ENCODE measurements at regions not wholly inside any gene's neighbourhood (a gene's known extent, or its start where the extent isn't known, plus 50 kb on each side); places are given as distances from the start of the nearest gene placed in this dataset.

- Histone ChIP-seq H3K79me2 (ENCODE audit: insufficient read depth) (no peaks in the 10 kb centered on the region), H4K20me1 (ENCODE audit: insufficient read depth) (no peaks in the 10 kb centered on the region), H3K4me2 (ENCODE audit: unreplicated experiment) (no peak overlapping the region), H3K27ac (no peak overlapping the region), H3F3A (ENCODE audit: insufficient read depth) (peaks cover 43% of the 10 kb centered on the region), H3K9ac (no peak overlapping the region), H3K4me3 (no peak overlapping the region), H3K9me3 (ENCODE audit: low read depth) (no peaks in the 10 kb centered on the region), H3K27me3 (replicated peaks; ENCODE audit: insufficient read depth) (no peaks in the 10 kb centered on the region), H3K9me2 (ENCODE audit: insufficient read depth) (no peaks in the 10 kb centered on the region), H3K4me1 (ENCODE audit: insufficient read depth) (peaks cover 40% of the 10 kb centered on the region), H3K36me3 (ENCODE audit: low read depth) (no peaks in the 10 kb centered on the region), H2AFZ (no peak overlapping the region)
- TF ChIP-seq EZH2phosphoT487 (IDR thresholded peaks at IDR 0.05; ENCODE audit: insufficient read depth, low read depth) (no peak), EZH2 (IDR thresholded peaks at IDR 0.05; ENCODE audit: insufficient read depth, poor library complexity, severe bottlenecking) (no peak)
- in situ Hi-C loops (cut with MboI), result no loop called here
- peak; percentile 51 for DNase-seq
These were observed 114.5 kb upstream of the GADL1 start for GRCh38 chr3:31008994-31009393.

GRCh38 chr3:31009881-31010280 lies 115.4 kb upstream of the GADL1 start:
- no peak overlapping the region for H3K9ac ChIP-seq
- in situ Hi-C loops (cut with MboI), result no loop called here
- peak overlapping the region; percentile 17; the same call in 1 of the 2 replicates for H3K27ac ChIP-seq
- no peaks in the 10 kb centered on the region for H3K9me2 ChIP-seq (ENCODE audit: insufficient read depth)
- H3K4me1 ChIP-seq (ENCODE audit: insufficient read depth), result peaks cover 44% of the 10 kb centered on the region
- no peaks in the 10 kb centered on the region for H3K9me3 ChIP-seq (ENCODE audit: low read depth)
- H3K27me3 ChIP-seq (replicated peaks; ENCODE audit: insufficient read depth), result no peaks in the 10 kb centered on the region
- no peaks in the 10 kb centered on the region for H3K79me2 ChIP-seq (ENCODE audit: insufficient read depth)
- H4K20me1 ChIP-seq (ENCODE audit: insufficient read depth), result no peaks in the 10 kb centered on the region
- no peak overlapping the region for H2AFZ ChIP-seq
- no peak for TF ChIP-seq EZH2phosphoT487 (IDR thresholded peaks at IDR 0.05; ENCODE audit: insufficient read depth, low read depth)
- DNase-seq, result no peak
- H3K36me3 ChIP-seq (ENCODE audit: low read depth), result no peaks in the 10 kb centered on the region
- H3K4me3 ChIP-seq, result no peak overlapping the region
- H3K4me2 ChIP-seq (ENCODE audit: unreplicated experiment), result no peak overlapping the region
- H3F3A ChIP-seq (ENCODE audit: insufficient read depth), result peaks cover 45% of the 10 kb centered on the region

GRCh38 chr3:31010491-31010890 lies 116.0 kb upstream of the GADL1 start:
- H3K4me3 ChIP-seq, result no peak overlapping the region
- peak overlapping the region; percentile 17; the same call in 1 of the 2 replicates for H3K27ac ChIP-seq

GRCh38 chr3:31011380-31011779 lies 116.9 kb upstream of the GADL1 start:
- no peak for DNase-seq
- H3K9me3 ChIP-seq (ENCODE audit: low read depth), result no peaks in the 10 kb centered on the region
- in situ Hi-C loops (cut with MboI), result no loop called here
- H3F3A ChIP-seq (ENCODE audit: insufficient read depth), result peaks cover 36% of the 10 kb centered on the region
- no peaks in the 10 kb centered on the region for H3K36me3 ChIP-seq (ENCODE audit: low read depth)
- peaks cover 42% of the 10 kb centered on the region for H3K4me1 ChIP-seq (ENCODE audit: insufficient read depth)
- H3K9me2 ChIP-seq (ENCODE audit: insufficient read depth), result no peaks in the 10 kb centered on the region
- H3K79me2 ChIP-seq (ENCODE audit: insufficient read depth), result no peaks in the 10 kb centered on the region
- H3K4me3 ChIP-seq, result no peak overlapping the region
- 66 to 77% methylated on average over 2 of the region's 2 CpGs for WGBS, 2 experiments (ENCODE audit: low coverage in 1 of 2, low lambda C conversion rate in 2 of 2, missing lambda C conversion rate in 2 of 2)
- no peak for TF ChIP-seq EZH2 (IDR thresholded peaks at IDR 0.05; ENCODE audit: insufficient read depth, poor library complexity, severe bottlenecking)
- no peak for TF ChIP-seq EZH2phosphoT487 (IDR thresholded peaks at IDR 0.05; ENCODE audit: insufficient read depth, low read depth)
- no peak overlapping the region for H3K9ac ChIP-seq
- no peak overlapping the region for H3K4me2 ChIP-seq (ENCODE audit: unreplicated experiment)
- no peaks in the 10 kb centered on the region for H3K27me3 ChIP-seq (replicated peaks; ENCODE audit: insufficient read depth)
- H4K20me1 ChIP-seq (ENCODE audit: insufficient read depth), result no peaks in the 10 kb centered on the region
- H2AFZ ChIP-seq, result no peak overlapping the region
- H3K27ac ChIP-seq, result no peak overlapping the region

More at GRCh38 chr3:31010491-31010890, 116.0 kb upstream of the GADL1 start:
- peaks cover 41% of the 10 kb centered on the region for H3F3A ChIP-seq (ENCODE audit: insufficient read depth)
- H3K36me3 ChIP-seq (ENCODE audit: low read depth), result no peaks in the 10 kb centered on the region
- H3K4me2 ChIP-seq (ENCODE audit: unreplicated experiment), result peak overlapping the region; percentile 24
- no peaks in the 10 kb centered on the region for H4K20me1 ChIP-seq (ENCODE audit: insufficient read depth)
- no peak for TF ChIP-seq EZH2phosphoT487 (IDR thresholded peaks at IDR 0.05; ENCODE audit: insufficient read depth, low read depth)
- TF ChIP-seq EZH2 (IDR thresholded peaks at IDR 0.05; ENCODE audit: insufficient read depth, poor library complexity, severe bottlenecking), result no peak
- 39 to 43% methylated on average over 2 of the region's 2 CpGs for WGBS, 2 experiments (ENCODE audit: low coverage in 1 of 2, low lambda C conversion rate in 2 of 2, missing lambda C conversion rate in 2 of 2)
- in situ Hi-C loops (cut with MboI), result no loop called here
- H3K9me3 ChIP-seq (ENCODE audit: low read depth), result no peaks in the 10 kb centered on the region
- no peak overlapping the region for H3K9ac ChIP-seq
- no peaks in the 10 kb centered on the region for H3K27me3 ChIP-seq (replicated peaks; ENCODE audit: insufficient read depth)
- no peaks in the 10 kb centered on the region for H3K9me2 ChIP-seq (ENCODE audit: insufficient read depth)
- DNase-seq, result peak; percentile 75
- H3K4me1 ChIP-seq (ENCODE audit: insufficient read depth), result peaks cover 42% of the 10 kb centered on the region
- H2AFZ ChIP-seq, result no peak overlapping the region
- H3K79me2 ChIP-seq (ENCODE audit: insufficient read depth), result no peaks in the 10 kb centered on the region

GRCh38 chr3:31013090-31013489 lies 118.6 kb upstream of the GADL1 start:
- Histone ChIP-seq H3K4me3 (no peak overlapping the region), H3K27ac (no peak overlapping the region), H3K9ac (no peak overlapping the region), H3K9me3 (ENCODE audit: low read depth) (no peaks in the 10 kb centered on the region), H3K27me3 (replicated peaks; ENCODE audit: insufficient read depth) (no peaks in the 10 kb centered on the region), H3K36me3 (ENCODE audit: low read depth) (no peaks in the 10 kb centered on the region), H3F3A (ENCODE audit: insufficient read depth) (peaks cover 36% of the 10 kb centered on the region), H2AFZ (no peak overlapping the region), H3K4me1 (ENCODE audit: insufficient read depth) (peaks cover 42% of the 10 kb centered on the region), H3K9me2 (ENCODE audit: insufficient read depth) (no peaks in the 10 kb centered on the region), H3K79me2 (ENCODE audit: insufficient read depth) (no peaks in the 10 kb centered on the region), H3K4me2 (ENCODE audit: unreplicated experiment) (no peak overlapping the region), H4K20me1 (ENCODE audit: insufficient read depth) (no peaks in the 10 kb centered on the region)
- TF ChIP-seq EZH2 (IDR thresholded peaks at IDR 0.05; ENCODE audit: insufficient read depth, poor library complexity, severe bottlenecking) (no peak), EZH2phosphoT487 (IDR thresholded peaks at IDR 0.05; ENCODE audit: insufficient read depth, low read depth) (no peak)
- in situ Hi-C loops (cut with MboI), result no loop called here
- no peak for DNase-seq

Data from GM23248 (cell line).